ENCODE measurements at regions not wholly inside any gene's neighbourhood (a gene's known extent, or its start where the extent isn't known, plus 50 kb on each side); places are given as distances from the start of the nearest gene placed in this dataset.

DNA sequence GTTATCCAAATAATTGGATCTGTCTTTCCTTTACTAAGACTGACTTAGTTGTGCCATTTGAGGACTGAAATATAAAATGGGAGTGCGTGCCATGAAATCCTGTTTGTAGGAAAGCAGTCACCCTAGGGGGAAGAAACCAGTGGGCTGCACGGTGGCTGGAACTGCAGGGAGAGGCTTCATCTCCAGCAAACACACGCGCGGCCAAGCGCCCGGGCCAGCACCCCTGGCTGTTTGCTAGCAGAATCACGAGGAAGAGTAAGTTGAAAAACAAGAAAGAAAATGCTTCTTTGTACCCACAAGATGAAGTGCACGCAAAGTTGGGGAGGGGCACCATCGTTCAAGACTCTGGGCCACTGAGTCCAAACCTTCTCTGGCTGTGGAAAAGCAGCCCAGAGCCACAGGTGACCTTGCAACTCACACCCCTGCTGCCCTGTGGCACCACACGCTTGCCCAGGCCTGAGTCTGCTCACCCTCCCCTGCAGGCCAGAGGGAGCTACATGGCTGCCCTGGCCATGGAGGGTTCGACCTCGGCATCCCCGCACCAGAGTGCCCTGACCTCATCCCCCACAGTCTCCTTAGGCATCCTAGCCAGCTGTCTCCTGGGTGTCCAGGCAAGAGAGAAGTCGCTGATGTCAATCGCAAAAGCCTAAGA, 55.2 kb downstream of the IRX2 start:
- Histone ChIP-seq H3K9me2 (replicated peaks; ENCODE audit: low read length) (no peaks in the 10 kb centered on the region), H4K20me1 (ENCODE audit: low read length) (no peaks in the 10 kb centered on the region), H2AFZ (ENCODE audit: low read length) (no peak overlapping the region), H3K27me3 (ENCODE audit: low read length) (peaks cover 15% of the 10 kb centered on the region), H3F3A (ENCODE audit: low read length, unreplicated experiment) (no peaks in the 10 kb centered on the region), H3K4me3 (ENCODE audit: low read length) (no peak overlapping the region), H3K9me3 (ENCODE audit: low read length) (no peaks in the 10 kb centered on the region), H3K4me1 (ENCODE audit: insufficient read depth, low read length) (0 out of 2 replicates have a peak, but pooled peaks cover 4% of the 10 kb centered on the region), H3K36me3 (ENCODE audit: low read depth, low read length) (no peaks in the 10 kb centered on the region), H3K27ac (ENCODE audit: low read length) (no peak overlapping the region), H3K79me2 (ENCODE audit: low read length) (no peaks in the 10 kb centered on the region), H3K4me2 (ENCODE audit: low read length) (no peak overlapping the region), H3K9ac (ENCODE audit: low read length) (no peak overlapping the region)
- CTCF ChIA-PET = no interaction called here
- DNase-seq = no peak
- intact Hi-C loops (cut with micrococcal nuclease) = no loop called here
- TF ChIP-seq EZH2 (IDR thresholded peaks at IDR 0.05; ENCODE audit: low read length, unreplicated experiment) (no peak), EZH2phosphoT487 (IDR thresholded peaks at IDR 0.05; ENCODE audit: borderline replicate concordance, low read length) (no peak), CTCF (conservative IDR thresholded peaks at IDR 0.05; ENCODE audit: low read depth, low read length) (no peak)
- POLR2A ChIA-PET (ENCODE audit: unreplicated experiment) = no interaction called here
- no TSS peak for BruUV-seq (replicated peaks)
- ATAC-seq = no peak

DNA sequence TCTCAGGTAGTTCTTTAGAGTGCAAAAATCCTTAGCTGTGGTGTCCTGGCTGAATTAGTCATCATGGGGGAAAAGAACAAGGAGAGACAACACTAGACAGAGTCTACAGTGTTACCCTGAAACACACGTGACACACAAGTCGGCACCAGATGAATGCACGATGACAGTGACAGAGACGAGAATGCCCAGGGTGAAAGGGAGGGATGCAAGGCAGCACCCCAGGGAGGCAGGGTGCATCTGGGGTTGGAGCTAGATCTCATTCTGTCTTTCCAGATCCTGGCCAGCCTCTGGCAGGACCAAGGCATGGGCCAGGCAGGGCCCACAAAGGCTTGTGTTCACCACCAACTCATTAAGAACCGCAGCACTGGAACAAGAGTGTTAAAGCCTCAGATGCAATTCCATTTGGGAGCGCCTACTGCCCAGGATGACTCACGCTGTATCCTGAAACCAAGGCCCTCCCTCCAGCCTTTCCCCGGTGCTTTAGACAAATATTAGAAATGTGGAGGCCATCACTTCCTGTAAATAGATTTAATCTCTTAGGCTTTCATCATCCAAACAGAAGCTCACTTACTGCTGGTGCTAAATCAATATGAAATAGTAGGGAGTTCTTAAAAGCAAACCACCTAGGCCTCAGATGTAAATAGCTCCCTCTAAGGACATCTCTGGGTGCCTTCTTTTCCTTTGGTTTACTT, 56.1 kb downstream of the IRX2 start:
- ATAC-seq (peak; percentile 53), DNase-seq (peak; percentile 56)
- no peak for TF ChIP-seq EZH2phosphoT487 (IDR thresholded peaks at IDR 0.05; ENCODE audit: borderline replicate concordance, low read length)
- no peak for TF ChIP-seq CTCF (conservative IDR thresholded peaks at IDR 0.05; ENCODE audit: low read depth, low read length)
- no peak for TF ChIP-seq EZH2 (IDR thresholded peaks at IDR 0.05; ENCODE audit: low read length, unreplicated experiment)
- H3K4me2 ChIP-seq (ENCODE audit: low read length) = no peak overlapping the region
- H2AFZ ChIP-seq (ENCODE audit: low read length) = no peak overlapping the region
- no TSS peak for BruUV-seq (replicated peaks)
- H3K79me2 ChIP-seq (ENCODE audit: low read length) = no peaks in the 10 kb centered on the region
- H4K20me1 ChIP-seq (ENCODE audit: low read length) = no peaks in the 10 kb centered on the region
- intact Hi-C loops (cut with micrococcal nuclease) = no loop called here
- CTCF ChIA-PET = no interaction called here
- H3K4me3 ChIP-seq (ENCODE audit: low read length) = no peak overlapping the region
- H3K36me3 ChIP-seq (ENCODE audit: low read depth, low read length) = no peaks in the 10 kb centered on the region
- H3F3A ChIP-seq (ENCODE audit: low read length, unreplicated experiment) = no peaks in the 10 kb centered on the region
- H3K4me1 ChIP-seq (ENCODE audit: insufficient read depth, low read length) = 0 out of 2 replicates have a peak, but pooled peaks cover 4% of the 10 kb centered on the region
- H3K9me3 ChIP-seq (ENCODE audit: low read length) = no peaks in the 10 kb centered on the region
- POLR2A ChIA-PET (ENCODE audit: unreplicated experiment) = no interaction called here
- no peak overlapping the region for H3K9ac ChIP-seq (ENCODE audit: low read length)
- H3K9me2 ChIP-seq (replicated peaks; ENCODE audit: low read length) = no peaks in the 10 kb centered on the region
- H3K27me3 ChIP-seq (ENCODE audit: low read length) = peaks cover 6% of the 10 kb centered on the region
- no peak overlapping the region for H3K27ac ChIP-seq (ENCODE audit: low read length)

DNA sequence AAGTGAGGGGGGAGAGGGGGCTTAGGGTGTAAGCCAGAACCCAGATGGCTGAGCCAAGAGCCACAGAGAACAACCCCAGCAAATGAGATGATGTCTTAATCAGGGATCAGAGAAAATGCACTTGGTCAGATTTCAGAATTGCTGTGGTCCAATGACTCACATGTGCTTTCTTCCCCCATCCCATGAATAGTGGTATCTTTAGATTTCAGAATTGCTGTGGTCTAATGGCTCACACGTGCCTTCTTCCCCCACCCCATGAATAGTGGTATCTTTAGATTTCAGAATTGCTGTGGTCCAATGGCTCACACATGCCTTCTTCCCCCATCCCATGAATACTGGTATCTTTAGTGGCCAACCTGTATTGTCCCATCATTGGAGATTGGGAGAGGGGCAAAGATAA, 59.9 kb downstream of the IRX2 start:
- Histone ChIP-seq H3K4me2 (ENCODE audit: low read length) (no peak overlapping the region), H4K20me1 (ENCODE audit: low read length) (no peaks in the 10 kb centered on the region), H2AFZ (ENCODE audit: low read length) (no peak overlapping the region), H3K9ac (ENCODE audit: low read length) (no peak overlapping the region), H3K9me2 (replicated peaks; ENCODE audit: low read length) (no peaks in the 10 kb centered on the region), H3K27me3 (ENCODE audit: low read length) (no peaks in the 10 kb centered on the region), H3K27ac (ENCODE audit: low read length) (no peak overlapping the region), H3K4me1 (ENCODE audit: insufficient read depth, low read length) (0 out of 2 replicates have a peak, but pooled peaks cover 4% of the 10 kb centered on the region), H3K79me2 (ENCODE audit: low read length) (no peaks in the 10 kb centered on the region), H3K4me3 (ENCODE audit: low read length) (no peak overlapping the region), H3F3A (ENCODE audit: low read length, unreplicated experiment) (no peaks in the 10 kb centered on the region), H3K9me3 (ENCODE audit: low read length) (no peaks in the 10 kb centered on the region), H3K36me3 (ENCODE audit: low read depth, low read length) (no peaks in the 10 kb centered on the region)
- ChIA-PET CTCF (no interaction called here), POLR2A (ENCODE audit: unreplicated experiment) (no interaction called here)
- intact Hi-C loops (cut with micrococcal nuclease) = no loop called here
- BruUV-seq (replicated peaks) = no TSS peak
- TF ChIP-seq CTCF (conservative IDR thresholded peaks at IDR 0.05; ENCODE audit: low read depth, low read length) = no peak
- TF ChIP-seq EZH2 (IDR thresholded peaks at IDR 0.05; ENCODE audit: low read length, unreplicated experiment) = no peak
- no peak for TF ChIP-seq EZH2phosphoT487 (IDR thresholded peaks at IDR 0.05; ENCODE audit: borderline replicate concordance, low read length)
- no peak for DNase-seq
- ATAC-seq = no peak
